SK-N-SH treated with all-trans-retinoic acid at 6 μM for 48 hours (cell line): ENCODE measurements at regions not wholly inside any gene's neighbourhood (a gene's known extent, or its start where the extent isn't known, plus 50 kb on each side); places are given as distances from the start of the nearest gene placed in this dataset.

Source experiments
- ATAC-seq: fragments of 200-7000 bp; cut with Tn5 transposase; 3 replicates; pipeline ENCODE4 v1.9.1; 2020; ENCODE audit warnings: mild to moderate bottlenecking, moderate library complexity
- ARNTL ChIP-seq: fragments of 450-650 bp; formaldehyde crosslinking; IDR thresholded peaks from 2 replicates; pipeline ENCODE4 v1.5.0; 2020; ENCODE audit warnings: low read depth, mild to moderate bottlenecking, moderate library complexity, borderline replicate concordance
- BACH2 ChIP-seq: fragments of 250-450 bp; sonication (Bioruptor Pico); IDR thresholded peaks from 2 replicates; pipeline ENCODE4 v1.9.0; 2021; ENCODE audit warnings: mild to moderate bottlenecking, borderline replicate concordance
- CREB5 ChIP-seq: fragments of 250-450 bp; sonication (Bioruptor Pico); IDR thresholded peaks from 2 replicates; pipeline ENCODE4 v1.5.1; 2020; ENCODE audit warnings: low read depth, mild to moderate bottlenecking, moderate library complexity
- CSDC2 ChIP-seq: fragments of 250-450 bp; sonication (Bioruptor Pico); IDR thresholded peaks from 2 replicates; pipeline ENCODE4 v1.5.0; 2020; ENCODE audit warnings: mild to moderate bottlenecking, moderate library complexity
- CSRNP3 ChIP-seq: fragments of 250-450 bp; sonication (Bioruptor Pico); IDR thresholded peaks from 2 replicates; pipeline ENCODE4 v1.5.1; 2021; ENCODE audit warnings: mild to moderate bottlenecking, moderate library complexity
- ESRRG ChIP-seq: fragments of 250-450 bp; sonication (Bioruptor Pico); IDR thresholded peaks from 2 replicates; pipeline ENCODE4 v1.6.1; 2021; ENCODE audit warnings: mild to moderate bottlenecking
- GLIS3 ChIP-seq: fragments of 250-450 bp; sonication (Bioruptor Pico); IDR thresholded peaks from 2 replicates; pipeline ENCODE4 v1.5.0; 2020; ENCODE audit warnings: mild to moderate bottlenecking, moderate library complexity
- ISL1 ChIP-seq: fragments of 250-450 bp; sonication (Bioruptor Pico); IDR thresholded peaks from 2 replicates; pipeline ENCODE4 v2.1.2; 2022; ENCODE audit warnings: mild to moderate bottlenecking, moderate library complexity
- OSR1 ChIP-seq: fragments of 250-450 bp; sonication (Bioruptor Pico); IDR thresholded peaks from 2 replicates; pipeline ENCODE4 v1.8.0; 2022; ENCODE audit warnings: moderate library complexity, mild to moderate bottlenecking, inconsistent platforms
- PATZ1 ChIP-seq: fragments of 250-450 bp; sonication (Bioruptor Pico); IDR thresholded peaks from 2 replicates; pipeline ENCODE4 v1.8.0; 2020; ENCODE audit warnings: mild to moderate bottlenecking, moderate library complexity, borderline replicate concordance
- POU6F1 ChIP-seq: fragments of 250-450 bp; sonication (Bioruptor Pico); IDR thresholded peaks from 2 replicates; pipeline ENCODE4 v1.8.0; 2021; ENCODE audit warnings: low read depth, mild to moderate bottlenecking, moderate library complexity, borderline replicate concordance
- PPARA ChIP-seq: fragments of 250-450 bp; sonication (Bioruptor Pico); IDR thresholded peaks from 2 replicates; pipeline ENCODE4 v1.5.0; 2020; ENCODE audit warnings: mild to moderate bottlenecking, borderline replicate concordance
- RARB ChIP-seq: fragments of 250-450 bp; sonication (Bioruptor Pico); IDR thresholded peaks from 2 replicates; pipeline ENCODE4 v1.8.0; 2021; ENCODE audit warnings: mild to moderate bottlenecking, moderate library complexity
- SNAI2 ChIP-seq: fragments of 250-450 bp; sonication (Bioruptor Pico); IDR thresholded peaks from 2 replicates; pipeline ENCODE4 v1.5.0; 2020; ENCODE audit warnings: mild to moderate bottlenecking, moderate library complexity
- TCF4 ChIP-seq: fragments of 250-450 bp; sonication (Bioruptor Pico); IDR thresholded peaks from 2 replicates; pipeline ENCODE4 v1.8.0; 2021; ENCODE audit warnings: mild to moderate bottlenecking, moderate library complexity, borderline replicate concordance
- TOX ChIP-seq: fragments of 250-450 bp; sonication (Bioruptor Pico); IDR thresholded peaks from 2 replicates; pipeline ENCODE4 v1.8.0; 2021; ENCODE audit warnings: mild to moderate bottlenecking, moderate library complexity, borderline replicate concordance
- TSHZ2 ChIP-seq: fragments of 250-450 bp; sonication (Bioruptor Pico); IDR thresholded peaks from 2 replicates; pipeline ENCODE4 v1.5.0; 2020; ENCODE audit warnings: mild to moderate bottlenecking, moderate library complexity
- ZC3H10 ChIP-seq: fragments of 250-450 bp; sonication (Bioruptor Pico); IDR thresholded peaks from 2 replicates; pipeline ENCODE4 v1.5.1; 2021; ENCODE audit warnings: mild to moderate bottlenecking, moderate library complexity
- ZFP3 ChIP-seq: fragments of 250-450 bp; sonication (Bioruptor Pico); IDR thresholded peaks from 2 replicates; pipeline ENCODE4 v1.5.0; 2020; ENCODE audit warnings: mild to moderate bottlenecking, moderate library complexity
- ZFP30 ChIP-seq: fragments of 450-650 bp; formaldehyde crosslinking; IDR thresholded peaks from 2 replicates; pipeline ENCODE4 v1.5.0; 2022; ENCODE audit warnings: mild to moderate bottlenecking, moderate library complexity
- ZNF565 ChIP-seq: fragments of 450-650 bp; formaldehyde crosslinking; conservative IDR thresholded peaks from 2 replicates; pipeline ENCODE4 v1.5.0; 2020; ENCODE audit warnings: low read depth, mild to moderate bottlenecking, moderate library complexity
- ZNF70 ChIP-seq: fragments of 450-650 bp; formaldehyde crosslinking; IDR thresholded peaks from 2 replicates; pipeline ENCODE4 v1.5.0; 2020; ENCODE audit warnings: mild to moderate bottlenecking, moderate library complexity
- ZNF8 ChIP-seq: fragments of 450-650 bp; formaldehyde crosslinking; IDR thresholded peaks from 2 replicates; pipeline ENCODE4 v1.5.0; 2020; ENCODE audit warnings: mild to moderate bottlenecking, moderate library complexity

GRCh38 chr12:41992692-41993215 lies 151.9 kb downstream of the GXYLT1 start:
- no peak for ATAC-seq
- no peak for TF ChIP-seq POU6F1 (CRISPR knock-in tag)
- no peak for TF ChIP-seq GLIS3 (CRISPR knock-in tag)
- no peak for TF ChIP-seq TCF4 (CRISPR knock-in tag)
- no peak for TF ChIP-seq PATZ1 (CRISPR knock-in tag)
- TF ChIP-seq ZFP3 (CRISPR knock-in tag) = no peak
- no peak for TF ChIP-seq ESRRG (CRISPR knock-in tag)
- no peak for TF ChIP-seq ZNF565 (CRISPR knock-in tag)
- TF ChIP-seq SNAI2 (CRISPR knock-in tag) = no peak
- TF ChIP-seq ZFP30 (CRISPR knock-in tag) = no peak
- TF ChIP-seq TSHZ2 (CRISPR knock-in tag) = no peak
- TF ChIP-seq CREB5 (CRISPR knock-in tag) = no peak
- TF ChIP-seq CSRNP3 (CRISPR knock-in tag) = no peak
- TF ChIP-seq ISL1 (CRISPR knock-in tag) = no peak
- TF ChIP-seq ZNF70 = no peak
- no peak for TF ChIP-seq CSDC2
- TF ChIP-seq ARNTL = no peak
- TF ChIP-seq OSR1 (CRISPR knock-in tag) = no peak
- TF ChIP-seq TOX (CRISPR knock-in tag) = no peak
- no peak for TF ChIP-seq BACH2
- TF ChIP-seq ZC3H10 (CRISPR knock-in tag) = no peak

GRCh38 chr12:41992022-41992421 lies 152.7 kb downstream of the GXYLT1 start:
- no peak for ATAC-seq
- TF ChIP-seq ZC3H10 (CRISPR knock-in tag) = no peak
- no peak for TF ChIP-seq GLIS3 (CRISPR knock-in tag)
- TF ChIP-seq ZNF565 (CRISPR knock-in tag) = no peak
- TF ChIP-seq PATZ1 (CRISPR knock-in tag) = no peak
- TF ChIP-seq RARB (CRISPR knock-in tag) = no peak
- TF ChIP-seq CSRNP3 (CRISPR knock-in tag) = no peak
- TF ChIP-seq ARNTL = no peak
- TF ChIP-seq ZFP3 (CRISPR knock-in tag) = no peak
- TF ChIP-seq ZFP30 (CRISPR knock-in tag) = no peak
- TF ChIP-seq TCF4 (CRISPR knock-in tag) = no peak
- no peak for TF ChIP-seq OSR1 (CRISPR knock-in tag)
- no peak for TF ChIP-seq ESRRG (CRISPR knock-in tag)
- TF ChIP-seq ZNF8 (CRISPR knock-in tag) = no peak
- no peak for TF ChIP-seq ISL1 (CRISPR knock-in tag)
- TF ChIP-seq TSHZ2 (CRISPR knock-in tag) = no peak
- TF ChIP-seq PPARA (CRISPR knock-in tag) = no peak
- no peak for TF ChIP-seq SNAI2 (CRISPR knock-in tag)
